HG03442 (cell line): ENCODE measurements at regions not wholly inside any gene's neighbourhood (a gene's known extent, or its start where the extent isn't known, plus 50 kb on each side); places are given as distances from the start of the nearest gene placed in this dataset.
"Not testable (repeated sequence)": the region's sequence is repeated elsewhere in the genome, so short reads cannot be mapped to it uniquely, and the experiment has no call there.

Source experiments
- ATAC-seq: cut with Tn5 transposase; IDR thresholded peaks from one replicate; pipeline ENCODE4 v1.9.1; 2021; ENCODE audit warnings: mild to moderate bottlenecking, moderate library complexity; ENCODE audit not compliant: unreplicated experiment

- no peak for ATAC-seq
Measured at GRCh38 chr15:38614621-38615020, 50.0 kb upstream of the RASGRP1 start.

DNA sequence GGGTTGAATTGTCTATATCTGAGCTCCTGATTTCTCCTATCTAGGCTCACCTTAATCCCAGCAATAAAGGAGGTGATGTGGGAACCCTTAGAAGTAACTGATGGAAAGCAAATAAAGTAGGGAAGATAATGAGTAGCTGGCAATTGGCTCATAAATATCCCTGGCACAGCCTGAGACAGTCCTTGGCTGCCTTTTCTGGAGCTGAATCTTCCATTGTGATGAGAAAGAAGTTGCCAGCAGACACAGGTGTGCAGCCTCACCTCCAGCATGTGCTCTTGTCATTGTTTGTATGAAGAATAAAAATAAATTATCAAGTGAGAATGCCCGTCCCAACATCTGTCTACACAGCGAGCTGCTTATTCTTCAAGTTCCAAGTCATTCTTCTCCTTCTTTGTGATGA lies 53.2 kb upstream of the RASGRP1 start:
- ATAC-seq, result no peak

GRCh38 chr15:38618242-38618955 lies 53.8 kb upstream of the RASGRP1 start:
- ATAC-seq, result no peak

GRCh38 chr15:38620098-38620497 lies 55.5 kb upstream of the RASGRP1 start:
- ATAC-seq, result no peak

DNA sequence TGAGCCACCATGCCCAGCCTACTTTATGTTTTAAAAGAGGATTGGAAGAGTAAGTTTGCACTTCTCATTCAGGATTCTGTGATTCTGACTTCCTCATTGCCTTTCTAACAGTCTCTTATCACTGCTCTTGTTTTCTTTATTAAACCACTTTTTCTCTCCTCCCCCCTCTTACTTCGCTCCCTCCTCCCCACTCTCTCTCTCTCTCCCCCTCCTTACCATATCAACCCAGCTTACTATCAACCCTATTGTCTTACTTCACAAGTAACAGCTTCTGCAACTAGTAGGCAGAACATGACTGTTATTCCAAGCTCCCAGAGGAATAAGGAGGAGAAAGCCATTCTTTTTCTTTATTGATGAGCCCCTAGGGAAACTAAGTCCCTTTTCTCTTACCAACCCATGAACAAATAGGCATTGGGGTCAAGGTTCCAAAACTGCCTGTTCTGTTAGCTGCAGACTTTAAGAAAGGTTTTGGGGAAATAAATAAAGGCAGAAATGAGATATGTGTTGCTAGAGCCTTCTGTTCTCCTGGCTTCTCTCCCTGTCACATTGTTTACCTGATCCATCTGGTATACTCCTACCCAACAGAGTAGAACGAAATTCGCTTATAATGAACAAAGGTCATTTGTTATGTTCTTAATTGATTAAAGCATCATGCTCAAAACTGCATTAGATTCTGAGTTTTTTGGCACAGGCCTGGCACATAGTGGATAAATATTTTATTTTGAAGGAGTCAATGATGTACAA lies 56.4 kb upstream of the RASGRP1 start:
- no peak for ATAC-seq

- no peak for ATAC-seq
Measured at GRCh38 chr15:38622304-38622703, 57.7 kb upstream of the RASGRP1 start.

DNA sequence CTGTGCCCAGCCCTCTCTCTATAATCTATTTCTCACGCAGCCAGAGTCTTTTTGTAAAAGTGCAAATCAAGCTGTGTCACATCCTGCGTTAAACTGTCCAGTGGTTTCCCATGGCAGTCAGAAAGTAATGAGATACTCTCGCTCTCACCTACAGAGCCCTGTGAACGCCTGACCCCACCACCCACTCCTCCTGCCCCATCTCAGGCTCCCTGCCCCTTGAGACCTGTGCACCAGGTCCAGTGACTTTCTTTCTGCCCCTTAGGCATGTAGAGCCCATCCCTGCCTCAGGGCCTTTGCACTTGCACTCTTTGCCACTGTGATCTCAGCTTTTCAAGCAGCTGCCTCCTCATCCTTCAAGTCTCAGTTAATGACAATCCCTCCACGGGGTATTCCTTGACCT lies 58.3 kb upstream of the RASGRP1 start:
- ATAC-seq, result no peak

DNA sequence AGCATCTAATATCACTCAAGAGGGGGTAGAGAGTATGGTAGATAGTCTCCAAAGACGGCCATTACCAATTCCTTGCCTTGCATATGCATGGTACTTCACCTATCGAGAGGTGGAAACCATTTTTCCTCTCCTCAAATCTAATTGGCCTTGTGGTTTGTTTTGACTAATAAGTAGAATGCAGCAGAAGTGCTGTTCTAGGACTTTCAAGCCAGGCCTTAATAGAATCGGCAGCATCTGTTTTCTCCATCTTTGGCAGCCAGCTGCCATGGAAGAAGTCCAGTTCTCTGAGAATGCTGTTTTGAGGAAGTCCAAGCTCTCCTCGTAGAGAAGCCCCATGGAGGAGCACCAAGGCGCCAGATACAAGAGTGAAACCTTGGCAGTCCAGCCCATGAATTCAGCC lies 59.1 kb upstream of the RASGRP1 start:
- ATAC-seq, result no peak

GRCh38 chr15:38624244-38625205 lies 59.9 kb upstream of the RASGRP1 start:
- no peak for ATAC-seq

GRCh38 chr15:38625886-38626285 lies 61.3 kb upstream of the RASGRP1 start:
- ATAC-seq, result no peak

GRCh38 chr15:38626443-38627050 lies 61.9 kb upstream of the RASGRP1 start:
- no peak for ATAC-seq

DNA sequence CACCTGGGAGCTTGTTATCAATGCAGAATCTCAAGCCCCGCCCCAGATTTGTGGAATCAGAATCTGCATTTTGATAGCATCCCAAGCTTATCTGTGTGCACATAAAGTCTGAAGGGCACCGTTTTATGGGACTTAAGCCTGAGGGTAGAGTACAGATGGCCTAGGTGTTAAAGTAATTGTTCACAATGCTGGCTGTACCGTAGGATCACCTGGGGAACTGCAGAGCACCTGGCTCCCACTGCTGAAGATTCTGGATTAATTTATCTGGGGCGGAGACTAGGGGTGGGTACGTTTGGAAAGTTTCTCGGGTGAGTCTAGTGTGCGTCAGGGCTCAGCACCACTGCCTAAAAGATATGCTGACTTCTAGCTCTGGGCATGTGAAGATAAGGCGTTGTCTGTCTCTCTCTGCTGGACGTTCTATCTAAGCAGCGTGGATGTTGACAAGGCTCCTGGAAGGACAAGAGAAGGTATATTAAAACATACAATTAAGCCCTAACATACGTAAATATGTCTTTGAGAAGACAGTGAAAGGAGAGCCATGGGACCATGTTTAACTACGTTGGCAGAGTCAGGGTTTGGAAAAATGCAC lies 63.2 kb upstream of the RASGRP1 start:
- ATAC-seq, result no peak

DNA sequence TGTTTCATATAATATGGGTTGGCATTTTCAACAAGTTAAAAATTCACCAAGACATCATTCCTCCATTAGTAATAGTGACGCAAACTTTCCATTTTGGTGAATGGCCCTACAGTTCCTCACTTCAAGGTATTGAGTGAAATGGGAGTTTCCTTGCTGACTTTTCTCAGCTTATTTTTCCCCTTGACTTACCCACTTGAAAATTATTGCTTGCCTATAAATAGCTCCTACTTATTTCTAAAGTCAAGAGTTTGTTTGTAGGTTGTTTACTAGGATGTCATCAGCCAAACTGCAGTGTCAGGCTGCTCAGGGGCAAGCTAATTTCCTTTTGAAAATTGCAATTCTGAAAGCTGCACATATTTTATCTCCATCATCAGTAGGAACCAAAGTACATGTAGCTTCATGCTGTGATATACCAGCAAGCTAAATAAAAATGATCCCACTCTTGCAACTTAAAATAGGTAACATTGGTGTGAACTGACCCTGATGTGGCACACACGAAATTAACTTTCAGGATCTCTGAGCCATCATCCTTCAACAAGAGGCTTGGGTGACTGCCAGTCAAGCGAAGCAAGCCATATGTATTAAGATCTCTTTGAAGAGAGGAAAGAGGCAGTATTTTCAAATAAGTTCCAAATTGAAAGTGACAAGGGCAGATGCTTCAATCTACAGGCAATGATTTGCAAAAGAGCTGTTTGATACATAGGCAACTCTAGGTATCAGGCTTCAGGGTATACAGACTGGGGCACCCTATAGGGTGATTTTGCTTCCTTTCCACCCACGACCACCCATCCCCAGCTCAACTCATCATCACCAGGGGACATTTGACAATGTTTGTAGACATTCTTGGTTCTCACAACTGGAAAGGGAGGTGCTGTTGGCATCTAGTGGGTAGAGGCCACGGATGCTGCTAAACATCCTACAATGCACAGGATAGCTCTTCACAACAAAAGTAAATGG lies 66.8 kb upstream of the RASGRP1 start:
- peak; percentile 30 for ATAC-seq

DNA sequence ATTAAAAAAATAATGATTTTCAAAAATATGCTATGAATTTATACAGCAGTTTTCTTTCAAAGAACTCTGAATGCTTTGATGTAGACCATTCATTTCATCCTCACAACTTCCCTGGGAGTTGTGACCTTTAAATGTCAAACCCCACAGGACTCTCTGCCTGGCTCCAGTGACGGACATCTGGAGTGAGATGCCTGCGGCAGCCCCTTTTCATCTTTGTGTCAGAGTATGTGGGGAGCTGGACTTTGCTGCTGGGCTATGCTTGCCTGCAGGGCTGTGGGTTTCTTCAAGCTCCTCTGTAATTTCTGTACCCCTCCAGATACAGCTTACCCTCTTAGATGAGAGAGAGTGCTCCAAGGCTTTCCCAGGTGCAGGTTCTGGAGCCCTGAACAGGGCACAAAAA lies 70.6 kb upstream of the RASGRP1 start:
- ATAC-seq, result no peak

DNA sequence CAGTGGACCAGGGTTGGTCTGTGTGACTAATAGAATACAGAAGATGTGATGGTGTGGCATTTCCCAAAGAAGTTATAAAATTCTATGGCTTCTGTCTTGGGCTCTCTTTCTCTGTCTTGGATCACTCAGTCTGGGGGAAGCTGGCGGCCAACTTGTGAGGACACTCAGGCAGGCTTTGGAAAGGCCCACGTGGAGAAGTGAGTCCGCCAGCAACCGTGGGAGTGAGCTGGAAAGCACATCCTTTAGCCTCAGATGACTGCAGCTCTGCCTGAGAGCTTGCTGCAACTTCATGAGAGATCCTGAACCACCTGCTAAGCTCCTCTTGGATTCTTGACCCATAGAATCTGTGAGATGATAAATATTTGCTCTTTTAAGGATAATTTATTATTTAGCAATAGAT lies 72.0 kb upstream of the RASGRP1 start:
- ATAC-seq, result no peak

- ATAC-seq, result no peak
Measured at GRCh38 chr15:38638126-38638525, 73.5 kb upstream of the RASGRP1 start.

GRCh38 chr15:38638811-38639210 lies 74.2 kb upstream of the RASGRP1 start:
- no peak for ATAC-seq

GRCh38 chr15:38642689-38643270 lies 78.2 kb upstream of the RASGRP1 start:
- ATAC-seq, result no peak

DNA sequence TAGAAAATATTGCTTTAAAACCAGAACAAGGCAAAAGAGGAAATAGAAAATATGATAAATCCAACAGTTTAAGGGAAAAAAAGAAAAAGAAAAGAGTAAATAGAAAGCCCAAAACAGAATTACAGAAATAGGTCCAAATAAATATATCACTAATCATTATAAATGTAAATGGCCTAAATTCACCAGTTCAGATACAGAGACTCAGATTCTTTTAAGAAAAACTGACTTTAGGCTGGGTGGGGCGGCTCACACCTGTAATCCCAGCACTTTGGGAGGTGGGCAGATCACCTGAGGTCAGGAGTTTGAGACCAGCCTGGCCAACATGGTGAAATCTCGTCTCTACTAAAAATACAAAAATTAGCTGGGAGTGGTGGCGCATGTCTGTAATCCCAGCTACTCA lies 79.7 kb upstream of the RASGRP1 start:
- ATAC-seq, result not testable (repeated sequence)
